ENCODE measurements at regions not wholly inside any gene's neighbourhood (a gene's known extent, or its start where the extent isn't known, plus 50 kb on each side); places are given as distances from the start of the nearest gene placed in this dataset.

DNA sequence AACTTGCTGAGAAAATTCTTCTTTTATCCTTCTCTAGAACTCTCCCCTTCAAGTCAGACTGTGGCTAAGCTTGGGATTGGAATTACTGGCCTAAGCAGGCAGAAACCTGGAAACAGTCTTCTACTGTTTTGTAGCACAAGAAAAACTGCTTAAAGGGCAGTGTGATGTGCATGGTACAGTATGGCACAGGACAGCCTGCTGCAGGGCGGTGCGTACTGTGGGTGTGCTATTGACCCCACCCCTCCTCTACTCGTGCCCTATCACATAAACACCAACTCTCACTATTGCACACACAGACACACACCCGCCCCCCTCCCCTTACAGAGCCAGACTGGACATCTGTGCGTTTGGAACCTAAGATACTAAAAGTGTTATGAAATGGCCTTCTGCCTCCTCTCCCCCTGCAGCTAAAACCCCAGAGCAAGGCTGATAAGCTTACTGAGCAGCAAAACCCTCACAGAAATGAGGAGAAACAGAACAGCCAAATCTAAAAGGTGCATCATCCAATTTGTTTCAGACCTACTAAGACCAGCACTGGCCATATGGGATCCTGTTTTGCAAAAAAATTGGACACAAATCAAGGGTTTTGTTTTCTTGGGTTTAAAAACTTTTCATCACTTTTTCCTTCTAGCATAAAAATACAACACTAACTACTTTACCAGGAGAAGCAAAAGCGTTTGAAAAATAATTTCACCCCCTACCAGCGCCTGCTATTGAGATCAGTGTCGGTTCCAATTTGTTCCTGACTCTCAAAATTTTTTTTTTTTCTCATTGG lies 355.8 kb upstream of the LYPLAL1 start:
- no peak overlapping the region for H3K4me2 ChIP-seq (ENCODE audit: insufficient read depth, low read length)
- no peaks in the 10 kb centered on the region for H4K20me1 ChIP-seq (replicated peaks; ENCODE audit: control insufficient read depth, insufficient read depth, low read length)
- ChIA-PET CTCF (ENCODE audit: low intra/inter-chr PET ratio) (no interaction called here), POLR2A (no interaction called here)
- no peak overlapping the region for H2AFZ ChIP-seq (ENCODE audit: low read depth, low read length)
- no peaks in the 10 kb centered on the region for H3K79me2 ChIP-seq (ENCODE audit: control insufficient read depth, insufficient read depth, low read length)
- TF ChIP-seq ZNF263 (CRISPR knock-in tag; IDR thresholded peaks at IDR 0.05; ENCODE audit: borderline replicate concordance) = no peak
- no peak for TF ChIP-seq RBBP5 (IDR thresholded peaks at IDR 0.05; ENCODE audit: borderline replicate concordance, insufficient read depth, low read length, poor library complexity, severe bottlenecking)
- TF ChIP-seq, protein P1, sequence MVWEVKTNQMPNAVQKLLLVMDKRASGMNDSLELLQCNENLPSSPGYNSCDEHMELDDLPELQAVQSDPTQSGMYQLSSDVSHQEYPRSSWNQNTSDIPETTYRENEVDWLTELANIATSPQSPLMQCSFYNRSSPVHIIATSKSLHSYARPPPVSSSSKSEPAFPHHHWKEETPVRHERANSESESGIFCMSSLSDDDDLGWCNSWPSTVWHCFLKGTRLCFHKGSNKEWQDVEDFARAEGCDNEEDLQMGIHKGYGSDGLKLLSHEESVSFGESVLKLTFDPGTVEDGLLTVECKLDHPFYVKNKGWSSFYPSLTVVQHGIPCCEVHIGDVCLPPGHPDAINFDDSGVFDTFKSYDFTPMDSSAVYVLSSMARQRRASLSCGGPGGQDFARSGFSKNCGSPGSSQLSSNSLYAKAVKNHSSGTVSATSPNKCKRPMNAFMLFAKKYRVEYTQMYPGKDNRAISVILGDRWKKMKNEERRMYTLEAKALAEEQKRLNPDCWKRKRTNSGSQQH (CRISPR knock-in tag; IDR thresholded peaks at IDR 0.05) = no peak
- TF ChIP-seq FOS (IDR thresholded peaks at IDR 0.05; ENCODE audit: extremely low read depth, insufficient read length) = no peak
- TF ChIP-seq, protein P2, sequence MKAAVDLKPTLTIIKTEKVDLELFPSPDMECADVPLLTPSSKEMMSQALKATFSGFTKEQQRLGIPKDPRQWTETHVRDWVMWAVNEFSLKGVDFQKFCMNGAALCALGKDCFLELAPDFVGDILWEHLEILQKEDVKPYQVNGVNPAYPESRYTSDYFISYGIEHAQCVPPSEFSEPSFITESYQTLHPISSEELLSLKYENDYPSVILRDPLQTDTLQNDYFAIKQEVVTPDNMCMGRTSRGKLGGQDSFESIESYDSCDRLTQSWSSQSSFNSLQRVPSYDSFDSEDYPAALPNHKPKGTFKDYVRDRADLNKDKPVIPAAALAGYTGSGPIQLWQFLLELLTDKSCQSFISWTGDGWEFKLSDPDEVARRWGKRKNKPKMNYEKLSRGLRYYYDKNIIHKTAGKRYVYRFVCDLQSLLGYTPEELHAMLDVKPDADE (conservative IDR thresholded peaks at IDR 0.05; ENCODE audit: control insufficient read depth, low read depth, low read length) = no peak
- TF ChIP-seq ZNF436 (CRISPR knock-in tag; IDR thresholded peaks at IDR 0.05) = no peak
- no peak for TF ChIP-seq SRF (CRISPR knock-in tag; IDR thresholded peaks at IDR 0.05)
- no peak for TF ChIP-seq KDM5B (IDR thresholded peaks at IDR 0.05; ENCODE audit: insufficient replicate concordance, low read depth, low read length)
- no peak for TF ChIP-seq SMAD3 (CRISPR knock-in tag; conservative IDR thresholded peaks at IDR 0.05)
- TF ChIP-seq SMARCC2 (IDR thresholded peaks at IDR 0.05; ENCODE audit: low read depth) = no peak
- TF ChIP-seq MEF2A (IDR thresholded peaks at IDR 0.05; ENCODE audit: control insufficient read depth, low read depth, low read length) = no peak
- no peak for TF ChIP-seq PTRF (tag; IDR thresholded peaks at IDR 0.05)
- no peak for TF ChIP-seq ESRRB (CRISPR knock-in tag; IDR thresholded peaks at IDR 0.05; ENCODE audit: borderline replicate concordance)
- in situ Hi-C loops (cut with MboI) (no loop called here), intact Hi-C loops (cut with micrococcal nuclease) (no loop called here)
- H3K36me3 ChIP-seq (ENCODE audit: control insufficient read depth, insufficient read depth, low read length) = no peaks in the 10 kb centered on the region
- WGBS (ENCODE audit: insufficient coverage, low coverage, missing lambda C conversion rate) = under 1% methylated on average over 8 of the region's 8 CpGs
- H3K9me3 ChIP-seq (replicated peaks; ENCODE audit: control insufficient read depth, insufficient read depth, low read depth, low read length) = no peaks in the 10 kb centered on the region; the same call in 1 of the 2 replicates
- FAIRE-seq (no peak), DNase-seq (ENCODE audit: extremely low read depth in 1 of 4, low spot score in 3 of 4) (no peak), ATAC-seq (no peak)
- no peaks in the 10 kb centered on the region for H3K27me3 ChIP-seq (ENCODE audit: control insufficient read depth in 2 of 2, insufficient read depth in 2 of 2, low read length in 2 of 2)
- no peaks in the 10 kb centered on the region for H3K9me1 ChIP-seq (ENCODE audit: control insufficient read depth, insufficient read depth, low read length)
- no TSS peak for BruUV-seq (replicated peaks)
- H3K9ac ChIP-seq (ENCODE audit: insufficient read depth in 1 of 2, low read depth in 2 of 2, low read length in 2 of 2) = no peak overlapping the region
- no peaks in the 10 kb centered on the region for H3K4me1 ChIP-seq (replicated peaks in 1 of 2; ENCODE audit: control insufficient read depth in 2 of 2, insufficient read depth in 2 of 2, low read length in 2 of 2)
- H3K27ac ChIP-seq (ENCODE audit: extremely low read depth, low read depth, low read length) = no peak overlapping the region
- H3K4me3 ChIP-seq = no peak overlapping the region
